BLaER1 (cell line): ENCODE measurements at regions not wholly inside any gene's neighbourhood (a gene's known extent, or its start where the extent isn't known, plus 50 kb on each side); places are given as distances from the start of the nearest gene placed in this dataset.

Source experiments
- H3K27ac ChIP-seq: shearing (Covaris generic); formaldehyde crosslinking; 2 replicates; pipeline ENCODE4 v1.8.1; 2022
- H3K27me3 ChIP-seq: shearing (Covaris generic); formaldehyde crosslinking; 2 replicates; pipeline ENCODE4 v1.8.1; 2022
- H3K36me3 ChIP-seq: shearing (Covaris generic); formaldehyde crosslinking; 2 replicates; pipeline ENCODE4 v1.8.1; 2022
- H3K4me1 ChIP-seq: shearing (Covaris generic); formaldehyde crosslinking; 2 replicates; pipeline ENCODE4 v1.8.1; 2022
- H3K4me2 ChIP-seq: shearing (Covaris generic); formaldehyde crosslinking; 2 replicates; pipeline ENCODE4 v1.8.1; 2022
- H3K4me3 ChIP-seq: shearing (Covaris generic); formaldehyde crosslinking; 2 replicates; pipeline ENCODE4 v1.8.1; 2022
- H3K9ac ChIP-seq: shearing (Covaris generic); formaldehyde crosslinking; 2 replicates; pipeline ENCODE4 v1.8.1; 2022
- H3K9me3 ChIP-seq: shearing (Covaris generic); formaldehyde crosslinking; 2 replicates; pipeline ENCODE4 v1.8.1; 2022
- H4K20me1 ChIP-seq: shearing (Covaris generic); formaldehyde crosslinking; 2 replicates; pipeline ENCODE4 v1.8.1; 2022
- Cebpa-rat ChIP-seq: shearing (Covaris generic); IDR thresholded peaks from 2 replicates; pipeline ENCODE4 v1.8.1; 2022

- TF ChIP-seq Cebpa-rat, result no peak
- Histone ChIP-seq H3K27ac (no peak overlapping the region), H3K4me3 (no peak overlapping the region), H3K9me3 (peaks cover 18% of the 10 kb centered on the region), H3K36me3 (no peaks in the 10 kb centered on the region), H3K27me3 (no peaks in the 10 kb centered on the region), H4K20me1 (no peaks in the 10 kb centered on the region), H3K4me1 (no peaks in the 10 kb centered on the region), H3K4me2 (no peak overlapping the region), H3K9ac (no peak overlapping the region)
Observed at GRCh38 chr2:103616891-103617290, 855.1 kb downstream of the TMEM182 start.

GRCh38 chr2:103618112-103618511 is 856.3 kb downstream of the TMEM182 start:
- H3K4me3 ChIP-seq, result no peak overlapping the region
- no peak for TF ChIP-seq Cebpa-rat
- no peaks in the 10 kb centered on the region for H4K20me1 ChIP-seq
- no peak overlapping the region for H3K27ac ChIP-seq
- H3K9me3 ChIP-seq, result peaks cover 19% of the 10 kb centered on the region
- H3K9ac ChIP-seq, result no peak overlapping the region
- H3K36me3 ChIP-seq, result no peaks in the 10 kb centered on the region
- H3K27me3 ChIP-seq, result no peaks in the 10 kb centered on the region
- no peaks in the 10 kb centered on the region for H3K4me1 ChIP-seq
- H3K4me2 ChIP-seq, result no peak overlapping the region

- Histone ChIP-seq H3K9ac (no peak overlapping the region), H3K4me2 (no peak overlapping the region), H3K4me1 (no peaks in the 10 kb centered on the region), H3K4me3 (no peak overlapping the region), H3K9me3 (no peaks in the 10 kb centered on the region), H3K27ac (no peak overlapping the region), H4K20me1 (no peaks in the 10 kb centered on the region), H3K36me3 (no peaks in the 10 kb centered on the region), H3K27me3 (no peaks in the 10 kb centered on the region)
- no peak for TF ChIP-seq Cebpa-rat
Observed at GRCh38 chr2:103627301-103627700, 865.5 kb downstream of the TMEM182 start.

GRCh38 chr2:103638978-103639377 is 877.1 kb downstream of the TMEM182 start:
- Histone ChIP-seq H3K27me3 (no peaks in the 10 kb centered on the region), H3K36me3 (no peaks in the 10 kb centered on the region), H3K9ac (no peak overlapping the region), H3K9me3 (no peaks in the 10 kb centered on the region), H3K4me2 (no peak overlapping the region), H3K27ac (no peak overlapping the region), H3K4me3 (no peak overlapping the region), H4K20me1 (no peaks in the 10 kb centered on the region), H3K4me1 (no peaks in the 10 kb centered on the region)
- no peak for TF ChIP-seq Cebpa-rat

- Histone ChIP-seq H3K36me3 (no peaks in the 10 kb centered on the region), H3K27ac (no peak overlapping the region), H3K4me2 (no peak overlapping the region), H3K4me3 (no peak overlapping the region), H3K9me3 (no peaks in the 10 kb centered on the region), H3K9ac (no peak overlapping the region), H3K4me1 (no peaks in the 10 kb centered on the region), H3K27me3 (no peaks in the 10 kb centered on the region), H4K20me1 (no peaks in the 10 kb centered on the region)
- TF ChIP-seq Cebpa-rat, result no peak
Observed at GRCh38 chr2:103656558-103656957, 894.7 kb downstream of the TMEM182 start.

- TF ChIP-seq Cebpa-rat, result no peak
Observed at GRCh38 chr2:103660519-103660918, 898.7 kb downstream of the TMEM182 start.

GRCh38 chr2:103660947-103661346 is 899.1 kb downstream of the TMEM182 start:
- Histone ChIP-seq H3K27ac (no peak overlapping the region), H3K36me3 (no peaks in the 10 kb centered on the region), H4K20me1 (no peaks in the 10 kb centered on the region), H3K27me3 (no peaks in the 10 kb centered on the region), H3K4me1 (no peaks in the 10 kb centered on the region), H3K9me3 (no peaks in the 10 kb centered on the region), H3K4me3 (no peak overlapping the region), H3K4me2 (no peak overlapping the region), H3K9ac (no peak overlapping the region)
- TF ChIP-seq Cebpa-rat, result no peak

More at GRCh38 chr2:103660519-103660918, 898.7 kb downstream of the TMEM182 start:
- Histone ChIP-seq H3K4me1 (no peaks in the 10 kb centered on the region), H3K27ac (no peak overlapping the region), H3K9me3 (no peaks in the 10 kb centered on the region), H3K27me3 (no peaks in the 10 kb centered on the region), H4K20me1 (no peaks in the 10 kb centered on the region), H3K9ac (no peak overlapping the region), H3K4me3 (no peak overlapping the region), H3K4me2 (no peak overlapping the region), H3K36me3 (no peaks in the 10 kb centered on the region)

- Histone ChIP-seq H4K20me1 (no peaks in the 10 kb centered on the region), H3K9me3 (no peaks in the 10 kb centered on the region), H3K27ac (no peak overlapping the region), H3K36me3 (no peaks in the 10 kb centered on the region), H3K4me3 (no peak overlapping the region), H3K9ac (no peak overlapping the region), H3K4me1 (no peaks in the 10 kb centered on the region), H3K4me2 (no peak overlapping the region), H3K27me3 (no peaks in the 10 kb centered on the region)
- TF ChIP-seq Cebpa-rat, result no peak
Observed at GRCh38 chr2:103664690-103665089, 902.9 kb downstream of the TMEM182 start.

- Histone ChIP-seq H3K4me2 (no peak overlapping the region), H3K27me3 (no peaks in the 10 kb centered on the region), H3K27ac (no peak overlapping the region), H3K4me1 (no peaks in the 10 kb centered on the region), H3K9ac (no peak overlapping the region), H4K20me1 (no peaks in the 10 kb centered on the region), H3K4me3 (no peak overlapping the region), H3K36me3 (no peaks in the 10 kb centered on the region), H3K9me3 (no peaks in the 10 kb centered on the region)
- no peak for TF ChIP-seq Cebpa-rat
Observed at GRCh38 chr2:103667335-103667884, 905.6 kb downstream of the TMEM182 start.

- H3K27me3 ChIP-seq, result no peaks in the 10 kb centered on the region
- no peaks in the 10 kb centered on the region for H4K20me1 ChIP-seq
- H3K4me3 ChIP-seq, result no peak overlapping the region
- H3K9me3 ChIP-seq, result no peaks in the 10 kb centered on the region
- H3K9ac ChIP-seq, result no peak overlapping the region
- no peak overlapping the region for H3K27ac ChIP-seq
- TF ChIP-seq Cebpa-rat, result no peak
- no peaks in the 10 kb centered on the region for H3K4me1 ChIP-seq
- no peak overlapping the region for H3K4me2 ChIP-seq
- H3K36me3 ChIP-seq, result no peaks in the 10 kb centered on the region
Observed at GRCh38 chr2:103669531-103669930, 907.7 kb downstream of the TMEM182 start.
